Keratinocyte (primary cell): ENCODE measurements at regions not wholly inside any gene's neighbourhood (a gene's known extent, or its start where the extent isn't known, plus 50 kb on each side); places are given as distances from the start of the nearest gene placed in this dataset.

ENCODE experiments used
- EZH2 ChIP-seq: IDR thresholded peaks from one replicate; pipeline ENCODE4 v1.6.1; 2012; ENCODE audit warnings: inconsistent platforms, mild to moderate bottlenecking, low read length, moderate library complexity
- TF ChIP-seq, protein P1 (sequence below), 3 experiments: IDR thresholded peaks in 1 of 3; conservative IDR thresholded peaks in 1 of 3; optimal IDR thresholded peaks in 1 of 3; 2 replicates in 2 of 3; 3 replicates in 1 of 3; pipeline versions ENCODE3 to v1.5.1; 2011; ENCODE audit warnings: low read length in 3 of 3, mild to moderate bottlenecking in 3 of 3, moderate library complexity in 2 of 3, control low read depth in 1 of 3, inconsistent platforms in 1 of 3; ENCODE audit not compliant: insufficient read depth in 2 of 3; ENCODE audit errors: extremely low read depth in 1 of 3

GRCh38 chr11:28739489-28740280 lies 631.5 kb downstream of the METTL15 start:
- TF ChIP-seq, protein P1, sequence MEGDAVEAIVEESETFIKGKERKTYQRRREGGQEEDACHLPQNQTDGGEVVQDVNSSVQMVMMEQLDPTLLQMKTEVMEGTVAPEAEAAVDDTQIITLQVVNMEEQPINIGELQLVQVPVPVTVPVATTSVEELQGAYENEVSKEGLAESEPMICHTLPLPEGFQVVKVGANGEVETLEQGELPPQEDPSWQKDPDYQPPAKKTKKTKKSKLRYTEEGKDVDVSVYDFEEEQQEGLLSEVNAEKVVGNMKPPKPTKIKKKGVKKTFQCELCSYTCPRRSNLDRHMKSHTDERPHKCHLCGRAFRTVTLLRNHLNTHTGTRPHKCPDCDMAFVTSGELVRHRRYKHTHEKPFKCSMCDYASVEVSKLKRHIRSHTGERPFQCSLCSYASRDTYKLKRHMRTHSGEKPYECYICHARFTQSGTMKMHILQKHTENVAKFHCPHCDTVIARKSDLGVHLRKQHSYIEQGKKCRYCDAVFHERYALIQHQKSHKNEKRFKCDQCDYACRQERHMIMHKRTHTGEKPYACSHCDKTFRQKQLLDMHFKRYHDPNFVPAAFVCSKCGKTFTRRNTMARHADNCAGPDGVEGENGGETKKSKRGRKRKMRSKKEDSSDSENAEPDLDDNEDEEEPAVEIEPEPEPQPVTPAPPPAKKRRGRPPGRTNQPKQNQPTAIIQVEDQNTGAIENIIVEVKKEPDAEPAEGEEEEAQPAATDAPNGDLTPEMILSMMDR (optimal IDR thresholded peaks at IDR 0.05 in 1 of 3, IDR thresholded peaks at IDR 0.05 in 1 of 3, conservative IDR thresholded peaks at IDR 0.05 in 1 of 3; ENCODE audit: extremely low read depth in 1 of 3, insufficient read depth in 2 of 3, low read length in 3 of 3), result no peak
- TF ChIP-seq EZH2, result no peak
